Activated naive CD4-positive, alpha-beta T cell treated with anti-CD3 and anti-CD28 coated beads for 36 hours (primary cell): ENCODE measurements at regions not wholly inside any gene's neighbourhood (a gene's known extent, or its start where the extent isn't known, plus 50 kb on each side); places are given as distances from the start of the nearest gene placed in this dataset.
"Not testable (repeated sequence)": the region's sequence is repeated elsewhere in the genome, so short reads cannot be mapped to it uniquely, and the experiment has no call there.

Experiments
- CTCF ChIA-PET: fragments of 350-600 bp; sonication (Branson Sonifier 250); formaldehyde crosslinking; loops from one replicate; lab custom pipeline; 2021; ENCODE audit warnings: antibody characterized with exemption; lab: Charles Lee
- DNase-seq: peaks from one replicate; pipeline ENCODE4 v3.0.0-alpha.2; 2020
- H3K27ac Mint-ChIP-seq: one replicate; pipeline ENCODE4 v1.8.0; 2021; ENCODE audit warnings: mild to moderate bottlenecking, mixed read lengths
- H3K27me3 Mint-ChIP-seq: one replicate; pipeline ENCODE4 v1.8.0; 2021; ENCODE audit warnings: low read depth, mixed read lengths
- H3K36me3 Mint-ChIP-seq: one replicate; pipeline ENCODE4 v1.8.0; 2021; ENCODE audit warnings: low read depth, mixed read lengths
- H3K4me1 Mint-ChIP-seq: one replicate; pipeline ENCODE4 v1.8.0; 2021; ENCODE audit warnings: low read depth, mixed read lengths
- H3K4me3 Mint-ChIP-seq: one replicate; pipeline ENCODE4 v1.8.0; 2021; ENCODE audit warnings: mild to moderate bottlenecking, moderate library complexity, mixed read lengths
- H3K9me3 Mint-ChIP-seq: one replicate; pipeline ENCODE4 v1.8.0; 2021; ENCODE audit warnings: mixed read lengths
- intact Hi-C: fragments of 100-400 bp; cut with micrococcal nuclease; formaldehyde crosslinking; loops from one replicate; pipeline ENCODE4 v1.15.1; 2023

DNA sequence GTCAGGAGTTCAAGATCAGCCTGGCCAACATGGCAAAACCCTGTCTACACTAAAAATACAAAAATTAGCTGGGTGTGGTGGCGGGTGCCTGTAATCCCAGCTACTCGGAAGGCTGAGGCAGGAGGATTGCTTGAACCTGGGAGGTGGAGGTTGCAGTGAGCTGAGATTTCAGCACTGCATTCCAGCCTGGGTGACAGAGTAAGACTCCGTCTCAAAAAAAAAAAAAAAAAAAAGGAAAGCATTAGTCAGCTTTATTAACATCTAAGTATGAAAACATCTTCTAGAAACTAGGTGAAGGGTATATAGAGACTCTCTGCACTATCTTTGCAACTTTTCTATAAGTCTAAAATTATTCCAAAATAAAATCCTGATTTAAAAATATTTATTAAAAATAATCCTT, 152.2 kb downstream of the BLID start:
- DNase-seq, intact Hi-C loops, H3K36me3 Mint-ChIP-seq, H3K27me3 Mint-ChIP-seq, CTCF ChIA-PET, H3K27ac Mint-ChIP-seq, H3K4me3 Mint-ChIP-seq, H3K9me3 Mint-ChIP-seq, H3K4me1 Mint-ChIP-seq: not testable (repeated sequence)

DNA sequence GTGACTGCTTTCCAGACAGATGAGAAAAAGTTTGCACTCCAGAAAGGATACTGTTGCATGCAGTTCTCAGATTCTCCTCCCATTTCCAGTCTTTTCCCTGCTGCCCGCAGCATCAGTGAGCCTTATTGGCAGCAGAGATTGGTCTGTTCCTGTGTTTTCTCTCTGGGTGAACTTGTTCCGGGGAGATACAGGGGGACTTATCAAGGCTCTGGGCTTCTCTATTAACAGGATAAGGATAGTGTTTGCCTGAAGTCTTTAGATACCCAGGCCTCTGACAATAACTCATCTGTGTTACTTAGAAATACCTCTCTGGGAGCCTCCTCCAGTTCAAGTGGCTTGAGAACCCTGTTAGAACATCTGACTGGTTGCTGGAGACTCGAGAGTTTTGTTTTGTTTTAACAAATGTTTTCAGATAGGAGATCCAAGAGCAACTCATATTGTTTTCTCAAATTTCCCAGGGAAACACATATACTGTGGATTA, 154.7 kb downstream of the BLID start:
- Mint-ChIP-seq H3K4me3 (no peak overlapping the region), H3K36me3 (no peaks in the 10 kb centered on the region), H3K9me3 (no peaks in the 10 kb centered on the region), H3K27ac (no peak overlapping the region), H3K27me3 (peaks cover 6% of the 10 kb centered on the region), H3K4me1 (peaks cover 7% of the 10 kb centered on the region)
- intact Hi-C loops = no loop called here
- CTCF ChIA-PET = no interaction called here
- no peak for DNase-seq

DNA sequence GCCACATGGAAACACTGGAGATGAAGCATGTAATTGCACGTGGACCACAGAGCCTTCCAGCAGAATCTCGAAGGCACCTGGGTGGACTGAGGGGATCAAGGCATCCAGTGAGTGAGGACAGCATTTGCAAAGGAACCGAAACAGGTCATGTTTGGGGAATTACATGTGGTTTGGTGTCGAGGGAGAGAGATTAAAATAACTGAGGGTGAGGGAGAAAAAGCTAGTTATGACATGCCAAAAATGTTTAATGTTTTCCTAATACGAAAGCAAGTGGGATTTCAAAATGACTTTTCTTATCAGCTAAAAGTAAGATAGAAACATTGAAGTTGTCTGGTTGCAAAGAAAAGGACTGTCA, 157.1 kb downstream of the BLID start:
- DNase-seq = no peak
- H3K4me1 Mint-ChIP-seq = no peaks in the 10 kb centered on the region
- intact Hi-C loops = no loop called here
- CTCF ChIA-PET = no interaction called here
- no peaks in the 10 kb centered on the region for H3K36me3 Mint-ChIP-seq
- no peaks in the 10 kb centered on the region for H3K9me3 Mint-ChIP-seq
- no peak overlapping the region for H3K27ac Mint-ChIP-seq
- H3K4me3 Mint-ChIP-seq = no peak overlapping the region
- H3K27me3 Mint-ChIP-seq = peaks cover 6% of the 10 kb centered on the region

DNA sequence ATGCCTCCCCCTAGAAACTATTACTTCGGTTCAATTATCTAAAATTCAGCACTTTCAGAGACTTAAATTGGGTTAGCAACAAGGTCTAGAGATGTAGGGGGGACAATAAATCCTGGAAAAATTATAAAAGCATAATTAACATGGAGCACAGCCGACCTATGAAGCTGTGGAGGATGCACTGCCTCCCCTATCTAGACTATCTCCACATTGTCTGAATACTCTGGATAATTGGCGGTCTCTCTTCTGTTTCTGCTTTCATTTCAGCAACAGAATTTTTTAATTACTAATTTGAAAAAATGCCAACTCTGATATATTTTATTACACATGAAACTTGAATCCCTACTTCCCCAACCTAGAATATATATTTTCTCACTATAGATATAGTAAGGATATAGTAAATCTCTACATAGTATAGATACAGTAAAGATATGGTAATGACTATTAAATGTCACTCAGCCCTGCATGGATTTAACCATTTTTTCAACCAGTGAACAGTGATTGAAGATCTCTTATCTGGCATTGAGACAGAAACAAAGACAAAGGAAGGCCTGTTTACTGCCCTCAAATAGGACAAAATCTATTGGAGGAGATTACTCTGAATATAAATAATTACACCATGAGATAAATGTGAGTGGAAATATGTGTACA, 157.6 kb downstream of the BLID start:
- Mint-ChIP-seq H3K4me3 (no peak overlapping the region), H3K27me3 (peaks cover 6% of the 10 kb centered on the region), H3K27ac (no peak overlapping the region), H3K4me1 (no peaks in the 10 kb centered on the region), H3K9me3 (no peaks in the 10 kb centered on the region), H3K36me3 (no peaks in the 10 kb centered on the region)
- no peak for DNase-seq
- intact Hi-C loops = no loop called here
- CTCF ChIA-PET = no interaction called here

DNA sequence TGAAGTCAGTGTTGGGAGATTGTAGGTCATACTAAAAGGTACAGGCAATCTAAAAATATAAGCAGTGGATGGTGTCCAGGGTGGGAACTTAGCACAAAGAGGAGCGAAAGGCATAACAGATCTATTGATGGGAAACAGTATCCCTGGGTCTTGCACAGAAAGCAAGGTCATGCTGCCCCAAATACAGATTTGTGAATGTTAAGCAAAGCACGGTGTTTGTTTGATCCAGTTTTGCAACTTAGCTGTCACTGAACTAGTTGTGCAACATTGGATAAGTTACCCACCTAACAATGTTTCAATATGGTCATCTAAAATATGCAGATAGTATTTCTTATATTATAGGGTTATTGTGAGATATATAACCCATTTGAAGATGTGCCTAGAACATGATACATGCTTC, 162.9 kb downstream of the BLID start:
- no peak for DNase-seq
- no peaks in the 10 kb centered on the region for H3K4me1 Mint-ChIP-seq
- H3K27me3 Mint-ChIP-seq = peaks cover 16% of the 10 kb centered on the region
- intact Hi-C loops = no loop called here
- H3K4me3 Mint-ChIP-seq = no peak overlapping the region
- CTCF ChIA-PET = no interaction called here
- H3K36me3 Mint-ChIP-seq = no peaks in the 10 kb centered on the region
- no peak overlapping the region for H3K27ac Mint-ChIP-seq
- no peaks in the 10 kb centered on the region for H3K9me3 Mint-ChIP-seq

DNA sequence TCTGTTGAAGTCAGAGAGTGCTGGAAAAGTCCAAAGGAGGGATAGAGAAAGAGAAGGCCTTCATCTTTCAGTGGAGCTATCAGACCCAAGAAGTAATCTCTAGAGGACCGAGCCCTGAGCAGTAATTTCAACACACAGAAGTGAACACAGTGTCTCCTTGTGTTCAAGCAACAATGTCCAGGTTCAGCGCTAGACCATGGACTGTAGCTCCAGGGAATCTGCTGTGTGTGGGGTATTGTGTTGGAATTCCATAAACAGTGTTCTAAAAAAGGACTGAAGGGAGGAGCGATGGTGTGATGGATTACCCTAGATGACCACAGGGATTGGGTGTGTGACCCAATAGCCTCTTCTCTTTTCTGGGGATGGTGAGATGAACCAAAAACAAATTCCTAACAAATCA, 165.9 kb downstream of the BLID start:
- Mint-ChIP-seq H3K27ac (no peak overlapping the region), H3K27me3 (peaks cover 11% of the 10 kb centered on the region), H3K4me1 (no peaks in the 10 kb centered on the region), H3K36me3 (no peaks in the 10 kb centered on the region), H3K4me3 (no peak overlapping the region), H3K9me3 (no peaks in the 10 kb centered on the region)
- CTCF ChIA-PET = no interaction called here
- DNase-seq = no peak
- intact Hi-C loops = no loop called here

DNA sequence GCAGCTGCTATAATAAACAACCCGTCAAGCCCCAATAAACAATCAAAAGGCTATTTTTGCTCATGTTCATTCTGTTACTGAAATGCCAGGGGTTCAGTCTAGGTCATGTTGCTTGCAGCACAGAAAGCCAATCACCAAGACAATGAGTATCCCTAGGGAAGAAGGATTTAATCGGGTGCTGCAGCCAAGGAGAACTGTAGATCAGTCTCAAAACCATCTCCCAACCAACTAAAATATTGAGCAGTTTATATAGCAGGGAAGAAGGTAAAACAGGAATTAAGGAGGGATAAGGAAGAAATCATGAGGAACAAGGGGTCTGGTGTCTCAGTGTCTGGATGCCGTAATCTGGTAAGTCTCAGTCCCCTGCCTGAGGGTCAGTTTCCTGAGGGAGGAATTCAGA, 169.5 kb downstream of the BLID start:
- Mint-ChIP-seq H3K9me3 (no peaks in the 10 kb centered on the region), H3K4me1 (no peaks in the 10 kb centered on the region), H3K4me3 (no peak overlapping the region), H3K27ac (no peak overlapping the region), H3K36me3 (no peaks in the 10 kb centered on the region), H3K27me3 (peaks cover 8% of the 10 kb centered on the region)
- CTCF ChIA-PET = no interaction called here
- intact Hi-C loops = no loop called here
- DNase-seq = no peak

DNA sequence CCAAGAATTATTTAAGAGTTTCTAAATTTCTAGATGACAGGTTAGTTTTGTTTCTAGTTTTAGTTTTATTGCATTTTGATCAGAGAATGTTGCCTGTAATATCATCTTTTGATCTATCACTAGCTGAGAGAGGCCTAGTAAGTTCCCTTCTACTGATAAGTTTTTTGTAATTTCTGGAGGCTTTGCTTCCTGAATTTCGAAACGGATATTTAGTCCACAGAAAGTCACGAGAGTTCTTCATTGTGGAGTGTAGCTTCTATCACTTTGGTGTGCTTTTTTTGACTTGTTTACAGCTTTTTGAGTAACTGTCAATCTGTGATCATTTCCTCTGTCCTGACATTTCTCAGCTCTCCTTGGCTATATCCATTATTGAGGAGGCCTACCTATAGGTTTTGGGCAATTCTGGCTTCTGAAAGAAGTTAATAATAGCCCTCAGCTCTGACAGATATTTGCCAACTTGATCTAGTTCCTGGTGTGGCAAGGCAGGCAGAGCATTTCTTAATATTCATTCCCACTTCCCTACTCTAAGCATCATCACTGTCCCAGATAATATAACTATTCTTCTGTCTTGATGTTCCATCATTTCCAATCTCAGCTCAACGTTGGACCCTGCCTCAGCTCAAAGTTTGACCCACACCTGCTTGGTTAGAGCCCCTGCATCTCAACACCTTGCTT, 171.3 kb downstream of the BLID start:
- Mint-ChIP-seq H3K36me3 (no peaks in the 10 kb centered on the region), H3K27me3 (peaks cover 4% of the 10 kb centered on the region), H3K4me3 (no peak overlapping the region), H3K27ac (no peak overlapping the region), H3K4me1 (no peaks in the 10 kb centered on the region), H3K9me3 (no peaks in the 10 kb centered on the region)
- no peak for DNase-seq
- CTCF ChIA-PET = no interaction called here
- intact Hi-C loops = no loop called here

DNA sequence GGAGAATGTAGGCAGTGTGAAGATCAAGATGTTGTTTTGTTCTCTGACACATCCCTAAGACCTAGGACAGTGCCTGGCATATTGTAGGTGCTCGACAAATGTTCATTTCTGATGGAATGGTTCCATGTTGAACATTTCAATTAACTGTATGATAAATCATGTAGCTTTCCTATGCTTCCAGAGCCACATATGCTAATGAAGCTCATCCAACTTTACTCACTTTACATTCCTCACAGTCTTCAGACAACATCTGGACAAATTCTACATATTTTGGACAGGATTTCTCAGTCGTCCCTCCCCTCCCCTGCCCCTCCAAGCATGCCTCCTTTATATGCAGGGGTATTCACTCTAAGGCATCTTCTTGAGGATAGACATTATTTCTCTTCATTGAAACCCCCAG, 177.9 kb downstream of the BLID start:
- no peak overlapping the region for H3K27ac Mint-ChIP-seq
- CTCF ChIA-PET = no interaction called here
- no peaks in the 10 kb centered on the region for H3K9me3 Mint-ChIP-seq
- no peaks in the 10 kb centered on the region for H3K36me3 Mint-ChIP-seq
- intact Hi-C loops = no loop called here
- no peak for DNase-seq
- H3K4me1 Mint-ChIP-seq = no peaks in the 10 kb centered on the region
- H3K4me3 Mint-ChIP-seq = no peak overlapping the region
- peaks cover 9% of the 10 kb centered on the region for H3K27me3 Mint-ChIP-seq

DNA sequence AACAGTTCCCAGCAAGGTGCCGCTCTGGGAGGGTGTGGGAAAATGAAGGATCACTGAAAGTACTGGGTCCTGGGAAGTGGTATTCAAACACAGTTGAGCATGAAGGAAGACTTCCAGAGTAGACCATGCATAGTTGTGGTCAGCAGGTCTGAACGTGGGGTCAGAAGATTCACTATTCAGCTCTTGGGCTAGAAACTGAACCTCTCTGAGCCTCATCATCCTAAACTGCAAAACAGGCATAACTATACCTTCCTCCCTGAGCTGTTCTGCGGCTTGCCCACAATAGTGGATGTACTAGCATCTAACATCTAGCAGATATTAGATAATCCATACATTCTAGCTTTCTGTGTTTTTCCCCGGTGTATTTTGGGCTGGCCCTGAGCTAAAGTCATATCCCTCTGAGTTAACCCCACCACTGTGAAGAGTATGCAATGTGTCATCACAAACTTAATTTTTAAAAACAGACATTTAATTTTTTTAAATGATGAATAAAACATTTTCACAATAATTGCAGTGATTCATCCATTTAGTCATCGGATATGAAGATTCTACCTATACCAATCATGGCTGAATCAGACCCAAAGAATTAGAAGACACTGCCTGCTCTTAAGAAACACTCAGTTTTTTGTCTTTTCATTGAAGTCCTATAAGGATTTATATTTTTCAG, 179.1 kb downstream of the BLID start:
- Mint-ChIP-seq H3K4me1 (no peaks in the 10 kb centered on the region), H3K9me3 (no peaks in the 10 kb centered on the region), H3K27ac (no peak overlapping the region), H3K4me3 (no peak overlapping the region), H3K27me3 (peaks cover 17% of the 10 kb centered on the region), H3K36me3 (no peaks in the 10 kb centered on the region)
- DNase-seq = no peak
- intact Hi-C loops = no loop called here
- CTCF ChIA-PET = no interaction called here

DNA sequence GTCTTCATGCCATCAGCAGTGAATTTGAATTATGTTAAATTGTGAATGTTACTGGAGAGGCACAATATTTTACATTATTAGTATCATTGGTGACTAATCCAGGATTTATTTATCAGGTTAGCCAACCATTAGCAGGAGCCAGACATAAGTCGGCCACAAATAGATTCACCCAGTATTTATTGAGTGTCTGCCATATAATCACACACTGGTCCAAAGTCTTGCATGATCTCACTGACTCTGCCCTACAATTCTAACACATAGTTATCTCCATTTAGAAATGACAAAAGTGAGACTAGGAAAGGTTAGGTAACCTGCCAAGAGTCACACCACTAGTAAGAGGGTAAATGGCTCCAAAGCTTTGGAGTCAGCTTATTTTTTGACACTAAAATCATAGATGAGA, 179.6 kb downstream of the BLID start:
- intact Hi-C loops = no loop called here
- Mint-ChIP-seq H3K27ac (no peak overlapping the region), H3K4me3 (no peak overlapping the region), H3K36me3 (no peaks in the 10 kb centered on the region), H3K9me3 (no peaks in the 10 kb centered on the region), H3K4me1 (no peaks in the 10 kb centered on the region), H3K27me3 (peaks cover 21% of the 10 kb centered on the region)
- CTCF ChIA-PET = no interaction called here
- no peak for DNase-seq

DNA sequence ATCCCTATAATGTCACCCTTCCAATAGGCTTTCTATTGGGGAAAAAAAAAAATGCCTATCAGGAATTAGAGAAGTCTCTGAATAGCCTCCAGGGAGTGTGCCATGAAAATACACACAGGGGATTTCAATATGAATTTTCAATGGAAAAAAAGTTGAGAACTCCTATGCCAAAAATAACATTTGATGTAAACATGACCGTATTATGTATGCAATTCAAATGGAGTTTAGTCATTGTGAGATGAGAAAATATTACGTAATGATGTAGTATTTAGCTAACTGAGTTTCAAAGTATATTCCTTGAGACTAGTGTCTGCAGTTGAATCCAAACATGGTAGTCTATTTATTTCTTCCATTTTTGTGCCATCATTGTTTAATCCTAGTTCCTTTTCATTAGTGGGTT, 182.3 kb downstream of the BLID start:
- Mint-ChIP-seq H3K27me3 (peaks cover 24% of the 10 kb centered on the region), H3K4me1 (no peaks in the 10 kb centered on the region), H3K36me3 (no peaks in the 10 kb centered on the region), H3K4me3 (no peak overlapping the region), H3K27ac (no peak overlapping the region), H3K9me3 (no peaks in the 10 kb centered on the region)
- DNase-seq = no peak
- intact Hi-C loops = no loop called here
- CTCF ChIA-PET = interaction anchor here (0.6 kb wide), 1 partner anchor 18 kb away, joined by 3 read pairs; no protein-coding TSS in a partner anchor

DNA sequence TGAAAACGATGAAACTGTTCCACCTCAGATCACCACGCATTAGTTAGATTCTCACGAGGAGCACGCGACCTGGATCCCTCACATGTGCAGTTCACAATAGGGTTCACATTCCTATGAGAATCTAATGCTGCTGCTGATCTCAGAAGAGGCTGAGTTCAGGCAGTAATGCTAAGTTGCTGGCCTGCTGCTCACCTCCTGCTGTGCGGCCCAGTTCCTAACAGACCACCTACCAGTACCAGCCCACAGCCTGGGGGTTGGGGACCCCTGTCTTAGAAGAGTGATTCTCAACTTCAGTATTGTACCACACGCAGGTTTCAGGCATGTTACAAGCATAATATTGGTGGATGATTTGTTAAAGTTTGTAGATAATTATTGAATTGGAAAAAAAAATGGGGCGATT, 182.7 kb downstream of the BLID start:
- no peak overlapping the region for H3K27ac Mint-ChIP-seq
- H3K9me3 Mint-ChIP-seq = no peaks in the 10 kb centered on the region
- intact Hi-C loops = no loop called here
- no peaks in the 10 kb centered on the region for H3K4me1 Mint-ChIP-seq
- no peak for DNase-seq
- H3K4me3 Mint-ChIP-seq = no peak overlapping the region
- peaks cover 24% of the 10 kb centered on the region for H3K27me3 Mint-ChIP-seq
- CTCF ChIA-PET = no interaction called here
- no peaks in the 10 kb centered on the region for H3K36me3 Mint-ChIP-seq
